ENCODE measurements at regions not wholly inside any gene's neighbourhood (a gene's known extent, or its start where the extent isn't known, plus 50 kb on each side); places are given as distances from the start of the nearest gene placed in this dataset.
"Not testable (repeated sequence)": the region's sequence is repeated elsewhere in the genome, so short reads cannot be mapped to it uniquely, and the experiment has no call there.

DNA sequence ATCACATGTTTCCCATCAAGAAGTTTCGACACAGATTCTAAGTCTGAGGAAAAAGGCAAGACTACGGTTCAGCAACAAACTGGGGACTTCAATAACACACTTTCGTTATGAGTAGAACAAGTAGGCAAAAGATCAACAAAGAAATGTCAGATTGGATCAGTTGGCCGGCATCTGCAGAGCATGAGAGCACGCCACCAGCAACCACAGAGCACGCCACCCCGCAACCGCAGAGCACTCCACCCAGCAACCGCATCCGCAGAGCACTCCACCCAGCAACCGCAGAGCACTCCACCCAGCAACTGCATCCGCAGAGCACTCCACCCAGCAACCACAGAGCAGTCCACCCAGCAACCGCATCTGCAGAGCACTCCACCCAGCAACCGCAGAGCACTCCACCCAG is 89.7 kb upstream of the FAM20C start:
- Histone ChIP-seq H3K9me3 (ENCODE audit: insufficient read depth, low read length) (peaks cover 31% of the 10 kb centered on the region), H3K4me3 (ENCODE audit: insufficient read length, low read depth) (no peak overlapping the region), H3K9ac (ENCODE audit: insufficient read length, low read depth) (no peak overlapping the region), H3K4me1 (ENCODE audit: insufficient read depth, insufficient read length) (peaks cover 5% of the 10 kb centered on the region), H3K36me3 (ENCODE audit: insufficient read depth, insufficient read length, low read length) (no peaks in the 10 kb centered on the region), H3K27me3 (ENCODE audit: insufficient read depth, insufficient read length) (no peaks in the 10 kb centered on the region)
- no peak for TF ChIP-seq SUZ12 (IDR thresholded peaks at IDR 0.05; ENCODE audit: extremely low read depth, insufficient read depth, insufficient read length)
- no peak for TF ChIP-seq ZNF274 (IDR thresholded peaks at IDR 0.05; ENCODE audit: low read depth, low read length)
- TF ChIP-seq YY1 (IDR thresholded peaks at IDR 0.05; ENCODE audit: insufficient read depth, insufficient read length) = no peak
- DNase-seq (ENCODE audit: low read depth, low spot score) = no peak

DNA sequence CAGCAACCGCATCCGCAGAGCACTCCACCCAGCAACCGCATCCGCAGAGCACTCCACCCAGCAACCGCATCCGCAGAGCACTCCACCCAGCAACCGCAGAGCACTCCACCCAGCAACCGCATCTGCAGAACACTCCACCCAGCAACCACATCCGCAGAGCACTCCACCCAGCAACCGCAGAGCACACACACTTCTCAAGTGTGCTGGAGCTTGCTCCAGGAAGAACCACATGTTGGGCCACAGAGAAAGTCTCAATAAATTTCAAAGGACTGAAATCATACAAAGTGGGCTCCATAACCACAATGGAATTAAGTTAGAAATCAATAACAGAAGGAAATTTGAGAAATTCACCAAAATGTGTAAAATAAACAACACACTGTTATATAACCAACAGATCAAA is 88.4 kb upstream of the FAM20C start:
- not testable (repeated sequence) for H3K36me3 ChIP-seq (ENCODE audit: insufficient read depth, insufficient read length, low read length); H3K4me3 ChIP-seq (ENCODE audit: insufficient read length, low read depth); H3K9ac ChIP-seq (ENCODE audit: insufficient read length, low read depth); DNase-seq (ENCODE audit: low read depth, low spot score); H3K27me3 ChIP-seq (ENCODE audit: insufficient read depth, insufficient read length); H3K4me1 ChIP-seq (ENCODE audit: insufficient read depth, insufficient read length)
- peaks cover 19% of the 10 kb centered on the region; the same call in 1 of the 2 replicates for H3K9me3 ChIP-seq (ENCODE audit: insufficient read depth, low read length)

DNA sequence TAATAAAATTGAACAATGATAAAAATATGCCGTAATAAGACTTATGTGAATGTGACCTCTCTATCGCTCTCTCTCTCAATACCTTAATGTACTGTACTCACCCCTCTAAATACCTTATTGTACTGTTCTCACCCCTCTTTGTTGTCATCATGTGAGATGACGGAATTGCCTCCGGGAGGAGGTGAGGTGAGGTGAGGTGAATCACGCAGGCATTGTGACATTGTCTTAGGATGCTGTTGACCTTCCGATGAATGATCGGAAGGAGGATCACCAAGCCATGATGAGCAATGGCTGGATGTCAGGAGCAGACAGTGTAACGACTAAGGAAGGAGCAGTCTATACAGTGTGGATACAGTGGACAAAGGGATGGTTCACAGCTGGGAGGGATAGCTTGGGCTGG is 87.4 kb upstream of the FAM20C start:
- no peaks in the 10 kb centered on the region for H3K27me3 ChIP-seq (ENCODE audit: insufficient read depth, insufficient read length)
- peaks cover 7% of the 10 kb centered on the region for H3K4me1 ChIP-seq (ENCODE audit: insufficient read depth, insufficient read length)
- H3K36me3 ChIP-seq (ENCODE audit: insufficient read depth, insufficient read length, low read length) = no peaks in the 10 kb centered on the region
- DNase-seq (ENCODE audit: low read depth, low spot score) = no peak
- H3K9ac ChIP-seq (ENCODE audit: insufficient read length, low read depth) = no peak overlapping the region
- no peak for TF ChIP-seq SUZ12 (IDR thresholded peaks at IDR 0.05; ENCODE audit: extremely low read depth, insufficient read depth, insufficient read length)
- no peak overlapping the region for H3K4me3 ChIP-seq (ENCODE audit: insufficient read length, low read depth)
- H3K9me3 ChIP-seq (ENCODE audit: insufficient read depth, low read length) = peaks cover 19% of the 10 kb centered on the region; the same call in 1 of the 2 replicates

DNA sequence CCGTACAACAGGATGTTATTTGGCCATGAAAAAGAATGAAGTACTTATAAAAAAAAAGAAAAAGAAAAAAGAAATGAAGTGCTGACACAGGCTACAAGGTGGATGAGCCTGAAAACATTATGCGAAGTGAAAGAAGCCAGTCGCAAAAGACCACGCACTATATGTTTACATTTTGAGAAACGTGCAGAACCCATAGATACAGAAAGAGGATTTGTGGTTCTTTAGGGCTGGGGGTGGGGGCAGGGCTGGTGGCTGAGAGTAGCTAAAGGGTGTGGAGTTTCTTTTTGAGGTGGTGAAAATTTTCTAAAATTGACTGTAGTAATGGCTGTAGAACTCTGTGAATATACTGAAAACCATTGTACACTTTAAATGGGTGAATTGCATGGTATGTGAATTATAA is 86.0 kb upstream of the FAM20C start:
- Histone ChIP-seq H3K36me3 (ENCODE audit: insufficient read depth, insufficient read length, low read length) (no peaks in the 10 kb centered on the region), H3K4me3 (ENCODE audit: insufficient read length, low read depth) (no peak overlapping the region), H3K9me3 (ENCODE audit: insufficient read depth, low read length) (peaks cover 19% of the 10 kb centered on the region; the same call in 1 of the 2 replicates), H3K9ac (ENCODE audit: insufficient read length, low read depth) (no peak overlapping the region), H3K4me1 (ENCODE audit: insufficient read depth, insufficient read length) (peaks cover 3% of the 10 kb centered on the region), H3K27me3 (ENCODE audit: insufficient read depth, insufficient read length) (no peaks in the 10 kb centered on the region)
- no peak for DNase-seq (ENCODE audit: low read depth, low spot score)
- TF ChIP-seq YY1 (IDR thresholded peaks at IDR 0.05; ENCODE audit: insufficient read depth, insufficient read length) (no peak), SUZ12 (IDR thresholded peaks at IDR 0.05; ENCODE audit: extremely low read depth, insufficient read depth, insufficient read length) (no peak), ZNF274 (IDR thresholded peaks at IDR 0.05; ENCODE audit: low read depth, low read length) (no peak)

GRCh38 chr7:107233-107632 is 85.1 kb upstream of the FAM20C start:
- Histone ChIP-seq H3K9ac (ENCODE audit: insufficient read length, low read depth) (no peak overlapping the region), H3K4me3 (ENCODE audit: insufficient read length, low read depth) (no peak overlapping the region), H3K36me3 (ENCODE audit: insufficient read depth, insufficient read length, low read length) (no peaks in the 10 kb centered on the region), H3K4me1 (ENCODE audit: insufficient read depth, insufficient read length) (peaks cover 2% of the 10 kb centered on the region), H3K9me3 (ENCODE audit: insufficient read depth, low read length) (peaks cover 24% of the 10 kb centered on the region; the same call in 1 of the 2 replicates), H3K27me3 (ENCODE audit: insufficient read depth, insufficient read length) (no peaks in the 10 kb centered on the region)
- no peak for TF ChIP-seq YY1 (IDR thresholded peaks at IDR 0.05; ENCODE audit: insufficient read depth, insufficient read length)
- no peak for TF ChIP-seq ZNF274 (IDR thresholded peaks at IDR 0.05; ENCODE audit: low read depth, low read length)
- no peak for TF ChIP-seq SUZ12 (IDR thresholded peaks at IDR 0.05; ENCODE audit: extremely low read depth, insufficient read depth, insufficient read length)
- DNase-seq (ENCODE audit: low read depth, low spot score) = no peak

GRCh38 chr7:107907-108306 is 84.5 kb upstream of the FAM20C start:
- H3K9ac ChIP-seq (ENCODE audit: insufficient read length, low read depth) = no peak overlapping the region
- H3K9me3 ChIP-seq (ENCODE audit: insufficient read depth, low read length) = peaks cover 24% of the 10 kb centered on the region; the same call in 1 of the 2 replicates
- H3K36me3 ChIP-seq (ENCODE audit: insufficient read depth, insufficient read length, low read length) = no peaks in the 10 kb centered on the region
- no peaks in the 10 kb centered on the region for H3K27me3 ChIP-seq (ENCODE audit: insufficient read depth, insufficient read length)
- no peak for TF ChIP-seq SUZ12 (IDR thresholded peaks at IDR 0.05; ENCODE audit: extremely low read depth, insufficient read depth, insufficient read length)
- TF ChIP-seq ZNF274 (IDR thresholded peaks at IDR 0.05; ENCODE audit: low read depth, low read length) = no peak
- TF ChIP-seq YY1 (IDR thresholded peaks at IDR 0.05; ENCODE audit: insufficient read depth, insufficient read length) = no peak
- no peak overlapping the region for H3K4me3 ChIP-seq (ENCODE audit: insufficient read length, low read depth)
- no peak for DNase-seq (ENCODE audit: low read depth, low spot score)
- H3K4me1 ChIP-seq (ENCODE audit: insufficient read depth, insufficient read length) = peaks cover 2% of the 10 kb centered on the region

DNA sequence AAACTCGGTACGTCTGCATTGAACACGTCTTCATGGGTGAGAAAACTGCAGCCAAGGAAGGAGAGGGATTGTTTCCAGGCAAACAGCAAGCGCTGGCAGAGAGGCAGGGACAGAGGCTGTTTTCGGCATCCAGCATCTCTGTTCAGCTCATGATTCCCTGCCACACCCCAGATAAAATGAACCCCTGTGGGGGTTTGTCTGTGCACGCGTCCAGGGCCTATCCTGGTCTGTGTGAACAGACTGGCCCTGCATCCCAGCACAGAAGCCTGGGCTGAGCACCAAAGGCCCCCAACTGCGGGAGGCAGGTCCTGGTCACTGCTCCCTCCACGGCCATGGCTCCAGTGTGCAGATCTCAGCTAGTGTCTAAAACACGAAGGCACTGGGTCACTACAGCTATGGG is 83.3 kb upstream of the FAM20C start:
- no peak for DNase-seq (ENCODE audit: low read depth, low spot score)

More for the DNA sequence above, 83.3 kb upstream of the FAM20C start:
- no peaks in the 10 kb centered on the region for H3K27me3 ChIP-seq (ENCODE audit: insufficient read depth, insufficient read length)
- peaks cover 2% of the 10 kb centered on the region for H3K4me1 ChIP-seq (ENCODE audit: insufficient read depth, insufficient read length)
- H3K4me3 ChIP-seq (ENCODE audit: insufficient read length, low read depth) = no peak overlapping the region
- H3K36me3 ChIP-seq (ENCODE audit: insufficient read depth, insufficient read length, low read length) = no peaks in the 10 kb centered on the region
- H3K9me3 ChIP-seq (ENCODE audit: insufficient read depth, low read length) = peaks cover 28% of the 10 kb centered on the region; the same call in 1 of the 2 replicates
- TF ChIP-seq SUZ12 (IDR thresholded peaks at IDR 0.05; ENCODE audit: extremely low read depth, insufficient read depth, insufficient read length) (no peak), ZNF274 (IDR thresholded peaks at IDR 0.05; ENCODE audit: low read depth, low read length) (no peak), YY1 (IDR thresholded peaks at IDR 0.05; ENCODE audit: insufficient read depth, insufficient read length) (no peak)
- no peak overlapping the region for H3K9ac ChIP-seq (ENCODE audit: insufficient read length, low read depth)
